HG03432 (cell line): ENCODE measurements at regions not wholly inside any gene's neighbourhood (a gene's known extent, or its start where the extent isn't known, plus 50 kb on each side); places are given as distances from the start of the nearest gene placed in this dataset.

ENCODE experiments used
- ATAC-seq: cut with Tn5 transposase; IDR thresholded peaks from one replicate; pipeline ENCODE4 v1.9.1; 2021; ENCODE audit warnings: mild to moderate bottlenecking, moderate library complexity; ENCODE audit not compliant: unreplicated experiment

GRCh38 chr11:131228378-131228777, 142.0 kb upstream of the NTM start:
- no peak for ATAC-seq

GRCh38 chr11:131229221-131229620, 141.2 kb upstream of the NTM start:
- ATAC-seq = no peak

GRCh38 chr11:131231317-131231940, 139.0 kb upstream of the NTM start:
- no peak for ATAC-seq

GRCh38 chr11:131232261-131232660, 138.2 kb upstream of the NTM start:
- no peak for ATAC-seq

DNA sequence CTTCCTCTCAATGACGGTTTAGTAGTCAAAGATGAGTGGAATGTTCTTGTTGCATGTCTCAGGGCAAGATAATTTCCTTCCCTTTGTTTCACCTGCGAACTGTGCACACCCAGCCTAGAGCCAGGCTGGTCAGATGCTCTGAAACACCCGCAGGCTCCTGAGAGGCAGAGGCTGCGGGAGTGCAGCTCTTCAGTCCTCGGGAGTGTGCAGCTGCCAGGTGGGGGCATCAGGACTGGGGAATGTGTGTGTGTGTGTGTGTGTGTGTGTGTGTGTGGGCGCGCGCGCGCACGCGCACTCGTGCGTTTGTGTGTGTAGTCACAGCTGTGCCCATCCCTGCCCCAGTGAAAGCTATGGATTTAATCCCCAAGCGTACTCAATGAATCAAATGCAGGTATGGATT, 136.2 kb upstream of the NTM start:
- no peak for ATAC-seq

DNA sequence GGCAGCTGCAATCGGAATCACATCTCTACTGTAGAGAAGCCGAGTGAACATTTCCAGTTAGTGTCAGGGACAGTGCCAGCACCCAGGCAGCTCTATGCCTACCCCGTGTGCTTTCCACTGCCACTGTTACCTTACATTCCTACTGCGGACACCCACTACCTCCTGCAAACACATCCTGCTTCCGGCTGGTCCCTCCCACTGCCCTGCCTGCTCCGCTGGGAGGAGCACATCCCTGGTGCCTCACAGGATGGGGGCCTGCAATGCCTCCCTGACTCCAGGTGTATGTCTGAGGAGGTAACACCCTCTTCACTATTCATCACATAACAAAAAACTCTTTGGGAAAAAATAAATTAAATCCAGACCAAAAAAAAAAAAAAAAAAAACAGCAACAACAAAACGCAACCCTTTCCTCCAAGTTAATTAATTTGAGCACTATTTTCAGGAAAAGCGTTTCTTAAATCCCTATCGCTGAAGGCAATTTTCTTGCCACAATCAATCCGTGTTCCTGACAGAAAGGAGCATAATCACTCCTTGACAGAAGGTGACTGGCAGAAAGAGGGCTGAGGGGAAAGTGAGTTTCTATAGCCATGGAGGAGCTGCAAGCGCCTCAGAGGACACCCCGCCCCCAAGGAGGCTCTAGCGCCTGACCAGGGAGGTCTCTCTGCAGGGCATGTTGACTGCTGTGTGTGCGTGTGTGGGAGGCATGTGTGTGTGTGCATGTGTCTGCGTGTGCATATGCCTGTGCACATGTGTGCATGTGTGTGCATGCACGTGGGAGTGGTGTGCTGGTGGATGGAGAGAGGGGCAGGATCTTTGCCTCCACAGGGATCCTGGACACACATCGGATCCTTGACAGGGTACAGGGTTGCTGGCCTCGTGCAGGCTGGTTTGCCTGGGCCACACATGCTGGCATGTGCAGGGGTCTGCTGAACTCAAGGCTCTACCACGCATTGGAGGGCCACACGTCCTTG, 134.8 kb upstream of the NTM start:
- no peak for ATAC-seq

- no peak for ATAC-seq
Observed at GRCh38 chr11:131240421-131240820, 130.0 kb upstream of the NTM start.

DNA sequence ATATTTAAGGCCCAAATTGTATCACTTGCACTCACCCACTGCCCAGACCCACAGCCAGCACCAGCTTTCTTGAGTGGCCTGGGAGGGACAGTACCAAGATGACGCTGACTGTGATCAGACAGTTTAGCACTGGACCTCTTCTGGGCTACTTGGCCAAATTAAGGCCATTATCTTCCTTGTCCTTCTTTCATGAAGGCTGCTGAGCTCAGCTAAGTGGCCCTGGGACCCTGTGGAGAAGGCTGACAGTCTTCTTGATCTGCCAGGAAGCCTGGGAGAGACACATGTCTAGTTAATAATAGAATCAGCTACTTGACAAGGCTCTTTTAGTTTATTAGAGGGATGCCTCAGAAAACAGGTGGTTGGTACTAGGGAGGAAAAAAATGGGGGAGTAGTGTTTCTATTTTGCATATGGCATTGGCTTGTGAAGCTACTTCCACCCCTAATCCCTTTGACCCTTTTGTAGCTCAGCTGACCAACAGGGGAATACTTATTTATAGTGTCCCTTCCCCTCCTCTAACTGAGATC, 127.9 kb upstream of the NTM start:
- ATAC-seq = no peak

GRCh38 chr11:131246156-131246555, 124.3 kb upstream of the NTM start:
- no peak for ATAC-seq

- no peak for ATAC-seq
Observed at GRCh38 chr11:131246663-131247062, 123.8 kb upstream of the NTM start.

GRCh38 chr11:131248588-131248987, 121.8 kb upstream of the NTM start:
- no peak for ATAC-seq

DNA sequence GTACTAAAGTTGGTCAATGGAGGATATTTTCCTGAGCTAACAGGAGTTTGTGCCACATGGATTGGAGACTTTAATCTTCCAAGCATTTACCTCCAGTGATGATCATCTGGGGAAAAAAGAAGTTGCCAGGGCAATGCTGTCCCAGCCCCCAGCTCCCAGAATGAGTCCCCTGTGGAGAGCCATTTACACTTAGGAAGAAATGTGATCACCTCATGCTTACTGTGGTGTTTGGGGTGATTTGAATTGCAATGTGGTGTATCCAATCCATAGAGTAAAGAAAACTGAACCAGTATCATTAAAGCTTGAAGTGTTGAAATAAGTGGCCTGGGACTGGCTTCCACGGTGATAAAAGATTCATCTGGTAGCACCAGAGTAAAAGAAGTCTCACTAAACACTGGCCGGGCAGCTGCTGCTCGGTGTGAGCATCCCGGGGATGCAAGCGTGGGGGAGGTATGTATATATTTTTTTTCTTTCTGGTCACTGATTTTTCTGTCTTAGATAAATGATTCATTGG, 117.2 kb upstream of the NTM start:
- ATAC-seq = no peak

DNA sequence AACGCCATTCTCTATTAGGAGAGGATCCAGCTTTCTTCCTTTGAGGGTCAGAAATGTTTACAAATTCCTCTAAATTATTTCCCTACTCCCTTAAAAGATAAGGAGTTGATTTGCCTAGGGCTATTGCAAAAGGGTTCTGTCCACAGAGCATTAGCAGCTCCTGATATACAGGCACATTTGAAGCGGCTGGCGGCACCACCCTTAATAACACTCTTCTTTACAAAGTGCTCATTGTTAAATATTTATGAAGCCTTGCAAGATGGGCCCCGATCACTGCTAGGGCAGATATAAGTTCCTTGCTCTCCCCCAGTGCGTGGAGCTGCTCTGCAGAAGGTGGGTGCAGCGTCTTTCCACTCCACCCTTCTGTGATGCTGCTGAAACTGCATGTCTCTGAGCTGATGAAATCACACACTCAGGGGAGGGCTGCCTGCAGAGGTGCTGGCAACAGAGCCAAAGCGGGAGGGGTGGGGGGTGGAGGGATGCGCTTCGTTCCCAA, 116.7 kb upstream of the NTM start:
- ATAC-seq = no peak

GRCh38 chr11:131254254-131254653, 116.2 kb upstream of the NTM start:
- ATAC-seq = no peak

- no peak for ATAC-seq
Observed at GRCh38 chr11:131274233-131274632, 96.2 kb upstream of the NTM start.

DNA sequence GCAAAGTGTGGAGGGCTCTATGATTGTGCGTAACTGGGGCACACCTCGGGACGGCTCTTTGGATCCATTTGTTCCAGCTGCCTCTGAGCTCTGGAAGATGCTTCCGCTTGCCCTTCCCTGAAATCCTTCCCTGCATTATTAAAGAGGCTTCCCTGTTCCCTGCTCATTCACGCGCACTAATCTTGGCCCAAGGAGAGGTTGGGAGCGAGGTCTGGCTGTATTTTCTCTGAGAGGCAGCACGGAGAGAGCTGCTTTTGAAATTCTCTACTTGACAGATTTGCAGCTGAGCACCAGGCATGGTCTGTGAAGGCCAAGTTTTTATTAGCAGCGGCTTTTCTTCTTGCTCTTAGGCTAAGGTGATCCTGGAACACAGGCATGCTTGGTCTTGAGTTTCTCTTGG, 94.8 kb upstream of the NTM start:
- ATAC-seq = no peak

GRCh38 chr11:131278472-131278871, 91.9 kb upstream of the NTM start:
- ATAC-seq = no peak

DNA sequence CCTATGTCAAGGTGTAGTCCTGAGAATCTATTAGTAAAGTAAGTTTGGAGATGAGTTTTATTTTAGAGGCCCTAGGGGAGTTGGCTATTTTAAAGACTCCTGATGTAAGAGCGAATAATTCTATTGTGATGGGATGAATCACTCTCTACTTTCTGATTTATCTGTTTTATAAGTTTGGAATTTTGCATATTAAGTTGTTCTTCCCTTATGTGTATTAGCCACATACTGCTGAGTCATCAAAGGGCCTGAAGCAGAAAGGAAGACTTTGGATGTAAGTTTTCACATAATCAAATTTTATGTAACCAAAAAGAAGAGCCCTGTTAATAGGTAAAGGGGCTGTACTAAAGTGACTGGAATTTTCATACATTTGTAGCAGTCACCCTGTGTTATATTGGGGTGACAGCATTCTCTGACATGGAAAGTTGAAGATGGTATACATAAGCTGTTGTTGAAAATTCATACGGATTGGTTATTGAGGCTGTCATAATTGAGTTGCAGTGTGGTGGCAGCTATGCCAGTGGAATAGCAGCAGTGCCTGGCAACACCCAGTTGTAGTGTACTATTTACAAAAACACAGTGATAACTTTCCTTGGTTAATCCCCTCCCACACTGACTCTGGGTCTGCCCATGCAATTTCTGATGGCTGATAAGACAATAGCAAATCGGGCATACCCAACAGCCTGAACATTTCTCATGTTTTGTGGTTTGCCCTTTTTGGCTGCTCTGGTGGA, 90.6 kb upstream of the NTM start:
- no peak for ATAC-seq

DNA sequence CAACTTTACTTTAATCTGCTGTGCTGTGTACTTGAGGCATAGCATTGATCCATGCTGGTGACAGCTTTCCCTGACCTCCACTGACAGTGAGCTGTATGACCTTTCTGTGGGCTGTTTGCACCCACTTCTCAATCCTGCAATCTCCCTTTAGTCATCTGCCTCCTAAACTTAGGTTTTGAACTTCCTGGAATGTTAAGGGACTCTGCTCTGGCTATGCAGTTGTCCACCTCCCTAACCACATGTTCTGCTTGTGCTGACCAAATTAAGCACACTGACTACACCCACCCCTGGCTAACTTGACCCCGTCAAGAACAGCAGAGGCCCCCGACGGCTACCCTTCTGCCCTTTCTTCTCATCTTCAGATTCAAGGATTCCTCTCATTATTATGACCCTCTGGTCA, 89.1 kb upstream of the NTM start:
- ATAC-seq = no peak

GRCh38 chr11:131284041-131284440, 86.4 kb upstream of the NTM start:
- no peak for ATAC-seq

- ATAC-seq = no peak
Observed at GRCh38 chr11:131288521-131289091, 81.8 kb upstream of the NTM start.
